Activated CD4-positive, alpha-beta T cell treated with anti-CD3 and anti-CD28 coated beads, Interleukin-2, amount 50 U/mL, for 16 hours (primary cell): ENCODE measurements at regions not wholly inside any gene's neighbourhood (a gene's known extent, or its start where the extent isn't known, plus 50 kb on each side); places are given as distances from the start of the nearest gene placed in this dataset.
"Not testable (repeated sequence)": the region's sequence is repeated elsewhere in the genome, so short reads cannot be mapped to it uniquely, and the experiment has no call there.

Experiments
- DNase-seq: peaks from one replicate; pipeline ENCODE4 v3.0.0-alpha.2; 2020

GRCh38 chr9:21605489-21605931, 123.4 kb upstream of the IFNE start:
- no peak for DNase-seq

GRCh38 chr9:21607576-21607975, 125.5 kb upstream of the IFNE start:
- no peak for DNase-seq

- DNase-seq, result no peak
Observed at GRCh38 chr9:21608200-21608599, 126.1 kb upstream of the IFNE start.

- DNase-seq, result no peak
Observed at GRCh38 chr9:21609506-21609905, 127.4 kb upstream of the IFNE start.

- DNase-seq, result peak; percentile 11
Observed at GRCh38 chr9:21611891-21612290, 129.8 kb upstream of the IFNE start.

GRCh38 chr9:21615018-21615417, 132.9 kb upstream of the IFNE start:
- DNase-seq, result no peak

GRCh38 chr9:21615446-21615845, 133.3 kb upstream of the IFNE start:
- no peak for DNase-seq

GRCh38 chr9:21616082-21616778, 134.1 kb upstream of the IFNE start:
- no peak for DNase-seq

- no peak for DNase-seq
Observed at GRCh38 chr9:21624675-21625644, 142.8 kb upstream of the IFNE start.

GRCh38 chr9:21626493-21626892, 144.4 kb upstream of the IFNE start:
- DNase-seq, result no peak

GRCh38 chr9:21628954-21629353, 146.8 kb upstream of the IFNE start:
- DNase-seq, result not testable (repeated sequence)

GRCh38 chr9:21634951-21635350, 152.8 kb upstream of the IFNE start:
- DNase-seq, result no peak

- DNase-seq, result no peak
Observed at GRCh38 chr9:21638104-21638503, 156.0 kb upstream of the IFNE start.

- no peak for DNase-seq
Observed at GRCh38 chr9:21653091-21653490, 149.3 kb upstream of the MTAP start.

GRCh38 chr9:21653589-21653988, 148.8 kb upstream of the MTAP start:
- no peak for DNase-seq

GRCh38 chr9:21656776-21657674, 145.4 kb upstream of the MTAP start:
- no peak for DNase-seq

GRCh38 chr9:21657966-21658667, 144.3 kb upstream of the MTAP start:
- no peak for DNase-seq

- no peak for DNase-seq
Observed at GRCh38 chr9:21660976-21661375, 141.5 kb upstream of the MTAP start.

GRCh38 chr9:21661626-21662025, 140.8 kb upstream of the MTAP start:
- DNase-seq, result no peak

GRCh38 chr9:21668516-21668915, 133.9 kb upstream of the MTAP start:
- DNase-seq, result no peak

- no peak for DNase-seq
Observed at GRCh38 chr9:21669701-21670100, 132.7 kb upstream of the MTAP start.

- DNase-seq, result peak; percentile 52
Observed at GRCh38 chr9:21670374-21670773, 132.1 kb upstream of the MTAP start.
